Tibial artery (tissue), 4 donors: ENCODE measurements at regions not wholly inside any gene's neighbourhood (a gene's known extent, or its start where the extent isn't known, plus 50 kb on each side); places are given as distances from the start of the nearest gene placed in this dataset.

Source experiments
- DNase-seq, 2 donors: peaks; one replicate each; pipeline ENCODE4 v3.0.0-alpha.2; 2019
- H3K27ac ChIP-seq, 2 donors: fragments of 200-600 bp; sonication (generic) in 1 of 2; 1 replicate in 1 of 2; 2 replicates in 1 of 2; pipeline ENCODE4 v1.5.1; 2018 to 2019; ENCODE audit warnings: mild to moderate bottlenecking in 1 of 2
- H3K27me3 ChIP-seq, 2 donors: fragments of 200-600 bp; sonication (generic) in 1 of 2; one replicate each; pipeline versions ENCODE4 v1.5.1 to v1.6.0; 2016 to 2019
- H3K36me3 ChIP-seq, 3 donors: fragments of 200-600 bp; sonication (generic) in 2 of 3; one replicate each; pipeline ENCODE4 v1.5.1; 2016 to 2019; ENCODE audit warnings: mild to moderate bottlenecking in 2 of 3
- H3K4me1 ChIP-seq, 4 donors: fragments of 200-600 bp; sonication (generic) in 2 of 4; 1 replicate in 3 of 4; 2 replicates in 1 of 4; pipeline ENCODE4 v1.5.1; 2016 to 2019
- H3K4me3 ChIP-seq, 2 donors: fragments of 200-600 bp; sonication (generic) in 1 of 2; 1 replicate in 1 of 2; 2 replicates in 1 of 2; pipeline ENCODE4 v1.5.1; 2018 to 2019; ENCODE audit warnings: mild to moderate bottlenecking in 2 of 2
- H3K9me3 ChIP-seq, 3 donors: fragments of 200-600 bp; sonication (generic) in 1 of 3; one replicate each; pipeline ENCODE4 v1.5.1; 2016 to 2019
- intact Hi-C: fragments of 100-400 bp; cut with DNase I; formaldehyde crosslinking; loops from one replicate; pipeline ENCODE4 v1.15.0; 2023; ENCODE audit warnings: low total_unique reads
- TF ChIP-seq, protein P1 (sequence below), 2 experiments: fragments of 200-600 bp in 1 of 2; fragments of 450-650 bp in 1 of 2; IDR thresholded peaks; one replicate each; pipeline ENCODE4 v1.5.1; 2017 to 2019; ENCODE audit warnings: antibody characterized with exemption in 2 of 2, mild to moderate bottlenecking in 1 of 2, moderate library complexity in 1 of 2

DNA sequence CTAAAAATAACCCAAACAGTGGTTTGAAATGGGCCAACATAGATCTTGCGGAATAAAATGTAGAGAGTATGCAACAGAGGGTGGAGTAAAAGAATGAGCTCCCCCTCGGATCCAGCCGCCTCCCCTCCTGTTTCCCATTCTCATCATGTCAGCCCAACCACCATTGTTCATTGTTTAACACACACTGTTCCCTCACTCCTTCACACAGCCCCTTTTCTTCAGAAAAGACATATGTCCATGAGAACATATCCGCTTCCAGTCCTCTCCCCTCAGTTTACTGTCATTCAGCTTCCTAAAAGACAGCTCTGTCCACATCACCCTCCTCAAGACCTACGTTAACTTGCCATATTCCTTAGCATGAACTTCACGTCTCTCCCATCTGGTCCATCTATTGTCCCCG is 62.9 kb upstream of the SERTAD2 start:
- Histone ChIP-seq H3K9me3 (no peaks in the 10 kb centered on the region), H3K36me3 (no peaks in the 10 kb centered on the region), H3K4me1 (no peaks in the 10 kb centered on the region), H3K4me3 (no peak overlapping the region), H3K27me3 (no peaks in the 10 kb centered on the region), H3K27ac (no peak overlapping the region)
- TF ChIP-seq, protein P1, sequence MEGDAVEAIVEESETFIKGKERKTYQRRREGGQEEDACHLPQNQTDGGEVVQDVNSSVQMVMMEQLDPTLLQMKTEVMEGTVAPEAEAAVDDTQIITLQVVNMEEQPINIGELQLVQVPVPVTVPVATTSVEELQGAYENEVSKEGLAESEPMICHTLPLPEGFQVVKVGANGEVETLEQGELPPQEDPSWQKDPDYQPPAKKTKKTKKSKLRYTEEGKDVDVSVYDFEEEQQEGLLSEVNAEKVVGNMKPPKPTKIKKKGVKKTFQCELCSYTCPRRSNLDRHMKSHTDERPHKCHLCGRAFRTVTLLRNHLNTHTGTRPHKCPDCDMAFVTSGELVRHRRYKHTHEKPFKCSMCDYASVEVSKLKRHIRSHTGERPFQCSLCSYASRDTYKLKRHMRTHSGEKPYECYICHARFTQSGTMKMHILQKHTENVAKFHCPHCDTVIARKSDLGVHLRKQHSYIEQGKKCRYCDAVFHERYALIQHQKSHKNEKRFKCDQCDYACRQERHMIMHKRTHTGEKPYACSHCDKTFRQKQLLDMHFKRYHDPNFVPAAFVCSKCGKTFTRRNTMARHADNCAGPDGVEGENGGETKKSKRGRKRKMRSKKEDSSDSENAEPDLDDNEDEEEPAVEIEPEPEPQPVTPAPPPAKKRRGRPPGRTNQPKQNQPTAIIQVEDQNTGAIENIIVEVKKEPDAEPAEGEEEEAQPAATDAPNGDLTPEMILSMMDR (IDR thresholded peaks at IDR 0.05): no peak
- intact Hi-C loops: no loop called here
- no peak for DNase-seq

DNA sequence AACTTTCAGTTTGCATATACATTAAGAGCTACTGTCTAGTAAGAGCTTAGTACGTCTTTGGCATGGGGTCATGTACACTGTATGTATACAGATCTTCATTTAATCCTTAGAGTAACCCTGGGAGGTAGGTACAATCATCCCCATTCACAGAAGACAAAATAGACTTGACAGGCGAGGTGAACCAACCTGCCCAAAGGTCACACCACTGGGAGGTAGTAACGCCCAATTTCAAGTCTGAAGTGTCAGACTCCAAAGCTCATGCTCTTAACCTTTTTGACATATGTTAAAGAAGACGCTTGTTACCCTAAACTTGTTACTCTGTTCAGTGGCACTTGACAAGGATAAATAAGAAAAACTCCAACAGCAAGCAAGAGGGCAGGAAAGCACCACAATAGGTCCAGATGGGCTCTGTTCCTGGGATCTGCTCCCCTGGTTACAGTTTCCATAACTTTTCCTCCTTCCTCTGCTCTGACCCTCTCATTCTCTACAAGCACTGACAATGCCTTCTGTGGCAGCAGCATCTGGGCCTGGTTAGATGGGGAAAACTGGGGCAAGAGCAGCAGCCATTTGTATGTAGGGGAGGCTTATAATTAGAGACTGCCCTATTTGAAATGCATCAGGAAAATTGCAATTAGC is 64.7 kb upstream of the SERTAD2 start:
- H3K27ac ChIP-seq: no peak overlapping the region
- TF ChIP-seq, protein P1 (IDR thresholded peaks at IDR 0.05): no peak
- no peaks in the 10 kb centered on the region for H3K36me3 ChIP-seq
- no peak for DNase-seq
- no peaks in the 10 kb centered on the region for H3K4me1 ChIP-seq
- H3K4me3 ChIP-seq: no peak overlapping the region
- intact Hi-C loops: no loop called here
- no peaks in the 10 kb centered on the region for H3K9me3 ChIP-seq
- no peaks in the 10 kb centered on the region for H3K27me3 ChIP-seq

DNA sequence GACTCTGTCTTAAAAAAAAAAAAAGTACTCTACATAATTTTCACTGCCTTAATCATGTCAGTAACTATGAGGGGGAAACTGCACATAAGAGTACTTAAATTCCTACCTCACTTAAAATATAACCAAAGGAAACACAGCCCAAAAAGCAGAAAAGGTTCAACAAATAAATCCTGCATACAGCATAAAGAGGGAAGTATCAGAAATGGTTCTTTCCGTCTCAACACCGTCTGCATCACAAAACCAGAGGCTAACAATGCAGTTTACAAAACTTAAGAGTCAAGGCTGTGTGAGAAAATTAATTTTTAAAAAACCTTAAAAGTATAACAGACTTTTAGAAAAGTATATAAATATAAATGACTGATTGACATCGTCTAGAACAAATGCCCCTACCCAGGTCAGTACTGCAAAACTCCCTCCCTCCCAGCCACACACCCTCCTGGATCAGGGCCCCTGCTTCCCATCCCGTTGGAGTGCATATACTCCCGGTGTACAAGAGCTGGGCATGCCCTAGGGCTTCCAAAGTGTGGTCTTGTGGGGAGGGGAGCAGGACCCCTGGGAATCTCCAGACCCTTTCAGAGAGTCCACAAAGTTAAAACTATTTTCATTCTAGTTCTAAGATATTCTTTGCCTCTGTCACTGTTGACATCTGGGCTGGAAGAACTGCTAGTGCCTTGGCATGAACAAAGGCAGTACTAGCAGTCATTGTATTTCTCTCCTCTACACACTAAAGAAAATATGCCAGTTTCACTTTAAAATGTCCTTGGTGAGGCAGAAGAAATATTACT is 67.0 kb upstream of the SERTAD2 start:
- Histone ChIP-seq H3K36me3 (no peaks in the 10 kb centered on the region), H3K4me1 (no peaks in the 10 kb centered on the region), H3K4me3 (no peak overlapping the region), H3K27me3 (no peaks in the 10 kb centered on the region), H3K9me3 (no peaks in the 10 kb centered on the region), H3K27ac (no peak overlapping the region)
- DNase-seq: no peak
- TF ChIP-seq, protein P1 (IDR thresholded peaks at IDR 0.05): no peak
- intact Hi-C loops: no loop called here

DNA sequence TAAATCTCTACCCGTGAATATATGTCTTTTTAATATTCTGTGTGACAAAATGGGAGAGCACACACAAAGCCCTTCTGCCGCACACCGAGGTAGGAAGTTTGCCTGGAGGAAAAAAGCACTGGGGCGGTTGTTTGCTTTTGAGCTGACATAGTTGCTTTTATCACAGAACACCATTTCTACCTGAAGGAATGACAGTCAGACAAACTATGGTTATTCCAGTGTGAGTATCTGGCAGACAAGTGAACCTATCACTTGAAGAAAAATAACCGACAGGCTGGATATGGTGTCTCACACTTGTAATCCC is 67.6 kb upstream of the SERTAD2 start:
- Histone ChIP-seq H3K27me3 (no peaks in the 10 kb centered on the region), H3K27ac (no peak overlapping the region), H3K4me1 (no peaks in the 10 kb centered on the region), H3K4me3 (no peak overlapping the region), H3K36me3 (no peaks in the 10 kb centered on the region), H3K9me3 (no peaks in the 10 kb centered on the region)
- DNase-seq: no peak
- TF ChIP-seq, protein P1 (IDR thresholded peaks at IDR 0.05): no peak
- intact Hi-C loops: no loop called here

DNA sequence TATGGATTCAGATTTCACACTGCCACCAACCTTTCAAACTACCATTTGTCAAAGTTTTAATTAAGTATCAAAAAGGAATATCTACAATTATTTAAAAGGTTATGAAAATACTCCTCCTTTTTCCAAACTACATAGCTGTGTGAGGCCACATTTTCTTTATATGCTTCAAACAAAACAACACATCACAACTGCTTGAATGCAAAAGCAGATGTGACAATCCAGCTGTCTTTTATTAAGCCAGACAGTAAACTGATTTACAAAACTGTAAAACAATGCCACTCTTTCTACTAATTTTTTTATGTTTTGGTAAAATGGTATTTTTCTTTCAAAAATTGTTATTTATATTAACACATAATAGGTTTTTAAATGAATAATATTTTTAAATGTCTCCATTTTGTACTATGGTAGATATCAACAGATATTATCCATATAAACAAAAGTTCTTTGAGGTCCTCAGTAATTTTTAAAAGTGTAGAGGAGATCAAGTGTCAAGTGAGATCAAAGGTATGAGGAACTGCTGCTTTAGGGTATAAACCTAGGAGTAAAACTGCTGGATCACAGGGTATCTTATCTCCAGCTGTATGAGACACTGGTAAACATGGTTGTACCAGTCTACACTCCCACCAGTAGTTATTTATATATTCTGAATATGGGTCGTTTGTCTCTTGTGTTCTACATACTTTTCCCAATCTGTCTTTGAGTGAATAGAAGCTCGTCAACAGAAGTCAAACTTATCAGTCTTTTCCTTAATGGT is 68.8 kb upstream of the SERTAD2 start:
- no peak for DNase-seq
- H3K4me1 ChIP-seq: peaks cover 0 to 4% (median 1%) of the 10 kb centered on the region in 4 donors
- intact Hi-C loops: no loop called here
- H3K36me3 ChIP-seq: no peaks in the 10 kb centered on the region
- no peak overlapping the region for H3K4me3 ChIP-seq
- H3K27me3 ChIP-seq: no peaks in the 10 kb centered on the region
- no peaks in the 10 kb centered on the region for H3K9me3 ChIP-seq
- TF ChIP-seq, protein P1 (IDR thresholded peaks at IDR 0.05): no peak
- H3K27ac ChIP-seq: no peak overlapping the region
